ENCODE measurements at regions not wholly inside any gene's neighbourhood (a gene's known extent, or its start where the extent isn't known, plus 50 kb on each side); places are given as distances from the start of the nearest gene placed in this dataset.

GRCh38 chr14:45877981-45878380 lies 625.0 kb upstream of the MIS18BP1 start:
- Histone ChIP-seq H3K27me3 (replicated peaks in 2 of 5; ENCODE audit: control insufficient read depth in 4 of 5, insufficient read depth in 5 of 5, low read length in 4 of 5) (no peaks in the 10 kb centered on the region), H3K27ac (ENCODE audit: insufficient read depth in 1 of 2, low read depth in 1 of 2, low read length in 2 of 2, poor library complexity in 1 of 2, severe bottlenecking in 2 of 2) (no peak overlapping the region), H3K9me3 (ENCODE audit: control extremely low read depth in 1 of 5, control insufficient read depth in 4 of 5, insufficient read depth in 2 of 5, low read depth in 1 of 5, low read length in 4 of 5) (peaks cover 0 to 4% (median 0%) of the 10 kb centered on the region in 5 experiments), H3K4me1 (ENCODE audit: control extremely low read depth in 1 of 4, control insufficient read depth in 4 of 4, insufficient read depth in 4 of 4, low read length in 3 of 4) (no peaks in the 10 kb centered on the region), H3K36me3 (ENCODE audit: control insufficient read depth in 4 of 4, insufficient read depth in 4 of 4, low read length in 3 of 4) (no peaks in the 10 kb centered on the region), H3K4me3 (ENCODE audit: control insufficient read depth in 1 of 7, extremely low read depth in 1 of 7, insufficient read depth in 4 of 7, low read depth in 2 of 7, low read length in 6 of 7) (no peak overlapping the region)
- no CpG with 5 or more reads among the region's 4 CpGs for WGBS (ENCODE audit: insufficient coverage)
- POLR2A ChIA-PET: no interaction called here
- DNase-seq: no peak
- CTCF ChIA-PET: no interaction called here

GRCh38 chr14:45868863-45869262 lies 615.9 kb upstream of the MIS18BP1 start:
- Histone ChIP-seq H3K4me3 (ENCODE audit: control insufficient read depth in 1 of 7, extremely low read depth in 1 of 7, insufficient read depth in 4 of 7, low read depth in 2 of 7, low read length in 6 of 7) (no peak overlapping the region), H3K36me3 (ENCODE audit: control insufficient read depth in 4 of 4, insufficient read depth in 4 of 4, low read length in 3 of 4) (no peaks in the 10 kb centered on the region), H3K9me3 (ENCODE audit: control extremely low read depth in 1 of 5, control insufficient read depth in 4 of 5, insufficient read depth in 2 of 5, low read depth in 1 of 5, low read length in 4 of 5) (peaks cover 0 to 4% (median 2%) of the 10 kb centered on the region in 5 experiments), H3K4me1 (ENCODE audit: control extremely low read depth in 1 of 4, control insufficient read depth in 4 of 4, insufficient read depth in 4 of 4, low read length in 3 of 4) (no peaks in the 10 kb centered on the region), H3K27me3 (replicated peaks in 2 of 5; ENCODE audit: control insufficient read depth in 4 of 5, insufficient read depth in 5 of 5, low read length in 4 of 5) (no peaks in the 10 kb centered on the region), H3K27ac (ENCODE audit: insufficient read depth in 1 of 2, low read depth in 1 of 2, low read length in 2 of 2, poor library complexity in 1 of 2, severe bottlenecking in 2 of 2) (no peak overlapping the region)
- CTCF ChIA-PET: no interaction called here
- WGBS (ENCODE audit: insufficient coverage): no CpG with 5 or more reads among the region's 2 CpGs
- POLR2A ChIA-PET: no interaction called here
- no peak for DNase-seq

DNA sequence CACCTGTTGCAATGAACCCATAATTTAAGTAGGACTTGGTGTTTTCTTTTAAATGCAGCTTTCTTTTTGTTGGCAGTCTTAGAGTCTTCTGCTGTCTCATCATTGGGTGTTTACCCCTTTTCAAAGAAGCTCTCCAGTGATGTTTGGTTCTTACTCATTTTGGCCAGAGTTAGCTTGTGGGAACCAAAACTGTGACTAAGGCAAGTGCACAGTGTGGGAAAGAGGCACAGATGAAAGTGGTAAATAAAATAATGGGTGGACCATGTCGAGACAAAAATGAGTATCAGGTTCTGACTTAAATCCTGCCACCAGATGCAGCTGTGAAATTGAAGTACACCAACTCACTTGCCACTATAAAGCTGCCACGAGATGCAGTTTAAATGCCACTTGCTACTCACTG lies 615.4 kb upstream of the MIS18BP1 start:
- H3K4me1 ChIP-seq (ENCODE audit: control extremely low read depth in 1 of 4, control insufficient read depth in 4 of 4, insufficient read depth in 4 of 4, low read length in 3 of 4): no peaks in the 10 kb centered on the region
- no peaks in the 10 kb centered on the region for H3K36me3 ChIP-seq (ENCODE audit: control insufficient read depth in 4 of 4, insufficient read depth in 4 of 4, low read length in 3 of 4)
- H3K27me3 ChIP-seq (replicated peaks in 2 of 5; ENCODE audit: control insufficient read depth in 4 of 5, insufficient read depth in 5 of 5, low read length in 4 of 5): no peaks in the 10 kb centered on the region
- no peak for DNase-seq
- H3K9me3 ChIP-seq (ENCODE audit: control extremely low read depth in 1 of 5, control insufficient read depth in 4 of 5, insufficient read depth in 2 of 5, low read depth in 1 of 5, low read length in 4 of 5): peaks cover 0 to 4% (median 2%) of the 10 kb centered on the region in 5 experiments
- 62% methylated on average over 1 of the region's 2 CpGs for WGBS (ENCODE audit: insufficient coverage)
- H3K27ac ChIP-seq (ENCODE audit: insufficient read depth in 1 of 2, low read depth in 1 of 2, low read length in 2 of 2, poor library complexity in 1 of 2, severe bottlenecking in 2 of 2): no peak overlapping the region
- POLR2A ChIA-PET: no interaction called here
- CTCF ChIA-PET: no interaction called here
- H3K4me3 ChIP-seq (ENCODE audit: control insufficient read depth in 1 of 7, extremely low read depth in 1 of 7, insufficient read depth in 4 of 7, low read depth in 2 of 7, low read length in 6 of 7): no peak overlapping the region

- Histone ChIP-seq H3K4me3 (ENCODE audit: control insufficient read depth in 1 of 7, extremely low read depth in 1 of 7, insufficient read depth in 4 of 7, low read depth in 2 of 7, low read length in 6 of 7) (no peak overlapping the region), H3K27me3 (replicated peaks in 2 of 5; ENCODE audit: control insufficient read depth in 4 of 5, insufficient read depth in 5 of 5, low read length in 4 of 5) (no peaks in the 10 kb centered on the region), H3K27ac (ENCODE audit: insufficient read depth in 1 of 2, low read depth in 1 of 2, low read length in 2 of 2, poor library complexity in 1 of 2, severe bottlenecking in 2 of 2) (no peak overlapping the region), H3K36me3 (ENCODE audit: control insufficient read depth in 4 of 4, insufficient read depth in 4 of 4, low read length in 3 of 4) (no peaks in the 10 kb centered on the region), H3K9me3 (ENCODE audit: control extremely low read depth in 1 of 5, control insufficient read depth in 4 of 5, insufficient read depth in 2 of 5, low read depth in 1 of 5, low read length in 4 of 5) (peaks cover 0 to 4% (median 2%) of the 10 kb centered on the region in 5 experiments), H3K4me1 (ENCODE audit: control extremely low read depth in 1 of 4, control insufficient read depth in 4 of 4, insufficient read depth in 4 of 4, low read length in 3 of 4) (no peaks in the 10 kb centered on the region)
- ChIA-PET POLR2A (no interaction called here), CTCF (no interaction called here)
- DNase-seq: no peak
- 100% methylated on average over 2 of the region's 3 CpGs for WGBS (ENCODE audit: insufficient coverage)
These were observed 614.3 kb upstream of the MIS18BP1 start for GRCh38 chr14:45867046-45867894.

- no peaks in the 10 kb centered on the region for H3K36me3 ChIP-seq (ENCODE audit: control insufficient read depth in 4 of 4, insufficient read depth in 4 of 4, low read length in 3 of 4)
- H3K27me3 ChIP-seq (replicated peaks in 2 of 5; ENCODE audit: control insufficient read depth in 4 of 5, insufficient read depth in 5 of 5, low read length in 4 of 5): peaks cover 0 to 1% (median 0%) of the 10 kb centered on the region in 5 experiments
- no peak overlapping the region for H3K4me3 ChIP-seq (ENCODE audit: control insufficient read depth in 1 of 7, extremely low read depth in 1 of 7, insufficient read depth in 4 of 7, low read depth in 2 of 7, low read length in 6 of 7)
- CTCF ChIA-PET: no interaction called here
- no peaks in the 10 kb centered on the region for H3K4me1 ChIP-seq (ENCODE audit: control extremely low read depth in 1 of 4, control insufficient read depth in 4 of 4, insufficient read depth in 4 of 4, low read length in 3 of 4)
- H3K27ac ChIP-seq (ENCODE audit: insufficient read depth in 1 of 2, low read depth in 1 of 2, low read length in 2 of 2, poor library complexity in 1 of 2, severe bottlenecking in 2 of 2): no peak overlapping the region
- no peaks in the 10 kb centered on the region for H3K9me3 ChIP-seq (ENCODE audit: control extremely low read depth in 1 of 5, control insufficient read depth in 4 of 5, insufficient read depth in 2 of 5, low read depth in 1 of 5, low read length in 4 of 5)
- DNase-seq: peak in 2 of 3 donors; percentile 1 to 4
- WGBS (ENCODE audit: insufficient coverage): 83% methylated on average over 1 of the region's 2 CpGs
- POLR2A ChIA-PET: no interaction called here
These were observed 585.6 kb upstream of the MIS18BP1 start for GRCh38 chr14:45838597-45838996.

DNA sequence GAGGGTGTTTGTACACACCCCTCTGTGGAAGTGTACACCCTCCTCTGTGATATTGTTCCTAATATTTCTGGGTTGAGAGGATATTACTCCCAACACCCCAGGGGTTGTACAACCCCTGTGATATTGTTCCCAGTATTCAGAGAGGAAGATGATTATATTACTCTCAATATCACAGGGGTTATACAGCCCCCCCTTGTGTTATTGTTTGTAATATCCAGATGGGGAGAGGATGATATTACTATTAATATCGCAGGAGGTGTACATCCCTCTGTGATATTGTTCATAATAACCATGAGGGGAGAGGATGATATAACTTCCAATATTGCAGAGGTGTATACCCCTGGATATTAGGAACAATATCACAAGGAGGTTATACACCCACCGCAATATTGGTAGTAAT lies 566.1 kb upstream of the MIS18BP1 start:
- POLR2A ChIA-PET: no interaction called here

DNA sequence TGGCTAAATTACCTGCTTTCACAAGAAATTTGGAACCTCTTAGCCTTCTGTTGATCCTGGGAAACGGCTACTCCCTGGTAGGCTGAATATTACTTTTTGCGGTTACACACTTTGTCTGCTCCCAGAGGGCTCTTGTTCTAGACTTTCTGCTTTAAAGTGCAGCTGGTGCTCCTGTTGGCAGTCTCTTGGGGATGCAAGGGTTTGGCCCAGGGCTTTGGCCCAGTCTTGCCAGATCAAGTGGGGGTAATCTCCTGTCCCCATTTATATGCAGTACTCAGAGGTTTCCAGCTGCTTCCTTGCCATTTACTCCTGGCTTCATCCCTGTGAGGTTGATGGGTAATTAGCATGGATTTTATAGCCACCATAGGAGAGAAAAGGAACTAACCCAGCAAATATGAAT lies 558.2 kb upstream of the MIS18BP1 start:
- 100% methylated on average over 2 of the region's 2 CpGs for WGBS (ENCODE audit: insufficient coverage)
- Histone ChIP-seq H3K9me3 (ENCODE audit: control extremely low read depth in 1 of 5, control insufficient read depth in 4 of 5, insufficient read depth in 2 of 5, low read depth in 1 of 5, low read length in 4 of 5) (no peaks in the 10 kb centered on the region), H3K4me3 (ENCODE audit: control insufficient read depth in 1 of 7, extremely low read depth in 1 of 7, insufficient read depth in 4 of 7, low read depth in 2 of 7, low read length in 6 of 7) (no peak overlapping the region), H3K36me3 (ENCODE audit: control insufficient read depth in 4 of 4, insufficient read depth in 4 of 4, low read length in 3 of 4) (no peaks in the 10 kb centered on the region), H3K27me3 (replicated peaks in 2 of 5; ENCODE audit: control insufficient read depth in 4 of 5, insufficient read depth in 5 of 5, low read length in 4 of 5) (no peaks in the 10 kb centered on the region), H3K4me1 (ENCODE audit: control extremely low read depth in 1 of 4, control insufficient read depth in 4 of 4, insufficient read depth in 4 of 4, low read length in 3 of 4) (peaks cover 2 to 16% (median 10%) of the 10 kb centered on the region in 4 experiments), H3K27ac (ENCODE audit: insufficient read depth in 1 of 2, low read depth in 1 of 2, low read length in 2 of 2, poor library complexity in 1 of 2, severe bottlenecking in 2 of 2) (no peak overlapping the region)
- ChIA-PET POLR2A (no interaction called here), CTCF (no interaction called here)
- DNase-seq: no peak

More for the DNA sequence above, 566.1 kb upstream of the MIS18BP1 start:
- Histone ChIP-seq H3K9me3 (ENCODE audit: control extremely low read depth in 1 of 5, control insufficient read depth in 4 of 5, insufficient read depth in 2 of 5, low read depth in 1 of 5, low read length in 4 of 5) (no peaks in the 10 kb centered on the region), H3K27ac (ENCODE audit: insufficient read depth in 1 of 2, low read depth in 1 of 2, low read length in 2 of 2, poor library complexity in 1 of 2, severe bottlenecking in 2 of 2) (no peak overlapping the region), H3K4me1 (ENCODE audit: control extremely low read depth in 1 of 4, control insufficient read depth in 4 of 4, insufficient read depth in 4 of 4, low read length in 3 of 4) (no peaks in the 10 kb centered on the region), H3K27me3 (replicated peaks in 2 of 5; ENCODE audit: control insufficient read depth in 4 of 5, insufficient read depth in 5 of 5, low read length in 4 of 5) (peaks cover 0 to 3% (median 0%) of the 10 kb centered on the region in 5 experiments), H3K36me3 (ENCODE audit: control insufficient read depth in 4 of 4, insufficient read depth in 4 of 4, low read length in 3 of 4) (no peaks in the 10 kb centered on the region), H3K4me3 (ENCODE audit: control insufficient read depth in 1 of 7, extremely low read depth in 1 of 7, insufficient read depth in 4 of 7, low read depth in 2 of 7, low read length in 6 of 7) (no peak overlapping the region)
- no peak for DNase-seq
- CTCF ChIA-PET: no interaction called here
- WGBS (ENCODE audit: insufficient coverage): no CpG with 5 or more reads among the region's 2 CpGs
